Parathyroid adenoma (tissue), 2 donors: ENCODE measurements at regions not wholly inside any gene's neighbourhood (a gene's known extent, or its start where the extent isn't known, plus 50 kb on each side); places are given as distances from the start of the nearest gene placed in this dataset.

Source experiments
- H2AFZ ChIP-seq: fragments of 300-600 bp; sonication (generic); one replicate; pipeline ENCODE4 v1.7.0; 2017; ENCODE audit warnings: antibody characterized with exemption, mild to moderate bottlenecking
- H3K27ac ChIP-seq: fragments of 300-600 bp; sonication (generic); one replicate; pipeline ENCODE4 v1.7.0; 2017
- H3K27me3 ChIP-seq: fragments of 300-600 bp; sonication (generic); one replicate; pipeline ENCODE4 v1.7.0; 2017; ENCODE audit warnings: low read length; ENCODE audit not compliant: control insufficient read depth, insufficient read depth
- H3K36me3 ChIP-seq: fragments of 300-600 bp; sonication (generic); one replicate; pipeline ENCODE4 v1.7.0; 2017; ENCODE audit warnings: low read length; ENCODE audit not compliant: control insufficient read depth, insufficient read depth
- H3K4me1 ChIP-seq: fragments of 300-600 bp; sonication (generic); one replicate; pipeline ENCODE4 v1.7.0; 2017; ENCODE audit warnings: control low read depth
- H3K4me2 ChIP-seq: fragments of 300-600 bp; sonication (generic); one replicate; pipeline ENCODE4 v1.7.0; 2017; ENCODE audit warnings: low read length
- H3K4me3 ChIP-seq: fragments of 300-600 bp; sonication (generic); one replicate; pipeline ENCODE4 v1.7.0; 2017; ENCODE audit warnings: low read depth, low read length
- H3K79me2 ChIP-seq: fragments of 300-600 bp; sonication (generic); one replicate; pipeline ENCODE4 v1.7.0; 2017; ENCODE audit warnings: control low read depth
- H3K9ac ChIP-seq: fragments of 300-600 bp; sonication (generic); one replicate; pipeline ENCODE4 v1.7.0; 2017; ENCODE audit warnings: mild to moderate bottlenecking
- H3K9me3 ChIP-seq: fragments of 300-600 bp; sonication (generic); one replicate; pipeline ENCODE4 v1.7.0; 2017; ENCODE audit warnings: low read length; ENCODE audit not compliant: control insufficient read depth
- TF ChIP-seq, protein P1 (sequence below): fragments of 300-600 bp; sonication (generic); IDR thresholded peaks from one replicate; pipeline ENCODE4 v1.7.0; 2017; ENCODE audit warnings: antibody characterized with exemption, mild to moderate bottlenecking
- donor health status: primary hyperparathyroidism.

DNA sequence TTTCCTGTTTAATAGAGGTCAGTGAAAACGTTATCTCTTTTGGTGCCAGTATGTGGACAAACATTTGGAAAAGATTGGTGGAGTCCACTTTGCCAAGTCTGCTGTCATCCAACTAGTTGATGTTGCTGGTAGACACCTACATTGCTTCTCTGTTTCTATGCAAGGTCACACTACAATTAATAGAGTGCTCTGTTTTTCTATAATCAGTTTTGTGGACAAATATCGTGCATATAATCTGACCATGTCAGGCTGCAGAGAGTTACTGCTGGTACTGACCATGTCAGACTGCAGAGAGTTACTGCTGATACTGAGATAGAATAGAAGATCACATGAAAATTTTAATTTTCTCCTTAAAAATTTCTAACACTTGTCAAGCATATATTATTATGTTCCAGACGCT, 603.3 kb downstream of the TSN start:
- Histone ChIP-seq H3K9ac (no peak overlapping the region), H3K27ac (no peak overlapping the region), H3K27me3 (no peaks in the 10 kb centered on the region), H3K36me3 (no peaks in the 10 kb centered on the region), H3K79me2 (no peaks in the 10 kb centered on the region), H3K9me3 (no peaks in the 10 kb centered on the region), H3K4me3 (no peak overlapping the region), H3K4me2 (no peak overlapping the region), H2AFZ (no peak overlapping the region), H3K4me1 (no peaks in the 10 kb centered on the region)
- TF ChIP-seq, protein P1, sequence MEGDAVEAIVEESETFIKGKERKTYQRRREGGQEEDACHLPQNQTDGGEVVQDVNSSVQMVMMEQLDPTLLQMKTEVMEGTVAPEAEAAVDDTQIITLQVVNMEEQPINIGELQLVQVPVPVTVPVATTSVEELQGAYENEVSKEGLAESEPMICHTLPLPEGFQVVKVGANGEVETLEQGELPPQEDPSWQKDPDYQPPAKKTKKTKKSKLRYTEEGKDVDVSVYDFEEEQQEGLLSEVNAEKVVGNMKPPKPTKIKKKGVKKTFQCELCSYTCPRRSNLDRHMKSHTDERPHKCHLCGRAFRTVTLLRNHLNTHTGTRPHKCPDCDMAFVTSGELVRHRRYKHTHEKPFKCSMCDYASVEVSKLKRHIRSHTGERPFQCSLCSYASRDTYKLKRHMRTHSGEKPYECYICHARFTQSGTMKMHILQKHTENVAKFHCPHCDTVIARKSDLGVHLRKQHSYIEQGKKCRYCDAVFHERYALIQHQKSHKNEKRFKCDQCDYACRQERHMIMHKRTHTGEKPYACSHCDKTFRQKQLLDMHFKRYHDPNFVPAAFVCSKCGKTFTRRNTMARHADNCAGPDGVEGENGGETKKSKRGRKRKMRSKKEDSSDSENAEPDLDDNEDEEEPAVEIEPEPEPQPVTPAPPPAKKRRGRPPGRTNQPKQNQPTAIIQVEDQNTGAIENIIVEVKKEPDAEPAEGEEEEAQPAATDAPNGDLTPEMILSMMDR = no peak

DNA sequence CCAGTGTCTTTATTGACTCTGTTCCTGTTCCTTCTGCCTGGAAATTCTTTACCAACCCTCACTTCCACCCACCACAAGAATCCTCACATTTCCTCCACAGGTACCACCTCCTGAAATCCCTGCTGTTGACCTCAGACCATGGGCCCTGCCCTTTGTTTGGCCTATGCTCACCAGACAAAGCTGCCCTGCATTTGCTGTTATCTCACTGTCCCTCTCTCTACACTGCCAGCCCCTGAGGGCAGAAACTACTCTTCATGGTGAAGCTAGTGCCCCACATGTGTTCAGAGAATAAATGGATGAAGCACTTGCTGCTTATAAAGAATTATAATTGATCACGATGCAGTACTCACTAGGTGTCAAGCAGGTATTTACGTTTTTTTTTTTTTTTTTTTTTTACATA, 608.4 kb downstream of the TSN start:
- H3K27me3 ChIP-seq = no peaks in the 10 kb centered on the region
- H3K9ac ChIP-seq = no peak overlapping the region
- TF ChIP-seq, protein P1 = no peak
- H3K4me2 ChIP-seq = no peak overlapping the region
- no peak overlapping the region for H3K4me3 ChIP-seq
- H3K4me1 ChIP-seq = no peaks in the 10 kb centered on the region
- no peaks in the 10 kb centered on the region for H3K36me3 ChIP-seq
- H3K27ac ChIP-seq = no peak overlapping the region
- no peaks in the 10 kb centered on the region for H3K79me2 ChIP-seq
- no peaks in the 10 kb centered on the region for H3K9me3 ChIP-seq
- no peak overlapping the region for H2AFZ ChIP-seq

DNA sequence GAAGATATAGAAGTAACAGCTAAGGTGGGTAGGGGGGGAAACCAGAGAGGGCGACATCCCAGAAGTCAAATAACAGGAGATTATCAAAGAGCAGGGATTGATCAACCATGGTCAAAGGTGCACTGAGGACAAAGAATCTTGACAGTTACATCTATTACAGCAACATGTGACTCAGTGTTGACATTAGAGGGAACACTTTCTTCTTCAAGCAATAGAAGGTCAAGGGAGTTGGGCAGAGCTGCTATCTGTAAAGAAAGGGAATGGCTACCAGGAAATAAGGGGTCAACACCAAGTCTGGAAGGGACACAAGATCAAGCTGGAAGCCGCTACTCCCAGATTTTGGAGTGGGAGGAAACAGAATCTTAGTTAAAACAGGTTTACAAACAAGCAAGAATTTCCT, 611.0 kb downstream of the TSN start:
- TF ChIP-seq, protein P1 = no peak
- Histone ChIP-seq H3K79me2 (no peaks in the 10 kb centered on the region), H3K4me1 (no peaks in the 10 kb centered on the region), H2AFZ (peak overlapping the region; percentile 43), H3K4me3 (no peak overlapping the region), H3K9me3 (no peaks in the 10 kb centered on the region), H3K9ac (no peak overlapping the region), H3K36me3 (no peaks in the 10 kb centered on the region), H3K27me3 (no peaks in the 10 kb centered on the region), H3K4me2 (no peak overlapping the region), H3K27ac (no peak overlapping the region)

DNA sequence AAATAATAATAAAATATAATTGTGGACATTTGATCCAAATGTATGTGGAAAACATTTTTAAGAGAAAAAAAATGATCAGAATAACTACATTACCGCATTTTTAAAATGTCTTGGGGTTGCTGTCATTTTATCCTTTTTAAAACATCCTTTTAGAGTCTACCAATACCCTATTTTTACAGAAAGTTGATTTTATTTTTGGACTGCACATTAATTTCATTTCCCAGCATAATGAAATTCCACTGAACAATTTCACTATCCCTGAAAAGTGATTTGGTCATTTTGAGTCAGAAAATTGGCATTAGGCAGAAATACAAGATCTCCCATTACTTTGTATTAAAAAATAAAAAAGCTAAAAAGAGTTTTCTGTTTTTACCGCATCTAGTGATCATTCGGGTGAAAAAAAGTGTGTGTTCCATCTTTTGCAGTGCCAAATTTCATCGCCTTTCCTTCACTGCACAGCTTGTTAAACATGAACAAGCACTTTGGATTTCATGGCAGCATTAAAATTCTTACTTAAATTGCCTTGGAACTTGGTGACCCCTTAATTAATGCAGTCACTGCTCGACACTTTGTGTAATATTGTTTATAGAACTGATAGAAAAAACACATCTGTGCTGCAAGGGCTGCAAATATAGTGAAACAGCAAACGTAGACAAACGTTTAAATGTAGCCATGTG, 611.7 kb downstream of the TSN start:
- Histone ChIP-seq H3K4me2 (no peak overlapping the region), H3K9ac (no peak overlapping the region), H3K27me3 (no peaks in the 10 kb centered on the region), H3K4me1 (no peaks in the 10 kb centered on the region), H3K9me3 (no peaks in the 10 kb centered on the region), H3K27ac (no peak overlapping the region), H3K4me3 (no peak overlapping the region), H3K79me2 (no peaks in the 10 kb centered on the region), H2AFZ (no peak overlapping the region), H3K36me3 (no peaks in the 10 kb centered on the region)
- TF ChIP-seq, protein P1 = no peak

DNA sequence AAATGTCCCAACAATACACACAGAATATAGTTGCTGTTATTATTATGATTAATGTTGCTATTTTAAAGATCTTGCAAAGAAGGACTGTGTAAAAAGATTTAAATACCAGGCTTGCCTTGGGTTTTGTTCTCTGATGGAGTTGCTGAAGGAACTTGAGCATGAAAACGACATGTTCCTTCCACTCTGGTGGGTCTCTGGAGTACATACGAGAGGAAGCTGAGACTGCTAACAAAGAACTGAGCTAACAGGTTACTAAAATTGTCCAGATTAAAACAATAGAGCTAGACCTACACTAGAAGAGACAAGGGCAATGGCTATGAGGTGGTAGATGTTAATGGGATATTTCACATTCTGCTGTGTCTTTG, 612.2 kb downstream of the TSN start:
- H3K4me3 ChIP-seq = no peak overlapping the region
- H3K36me3 ChIP-seq = no peaks in the 10 kb centered on the region
- no peaks in the 10 kb centered on the region for H3K79me2 ChIP-seq
- no peak overlapping the region for H3K4me2 ChIP-seq
- TF ChIP-seq, protein P1 = no peak
- H3K4me1 ChIP-seq = no peaks in the 10 kb centered on the region
- no peak overlapping the region for H3K27ac ChIP-seq
- H2AFZ ChIP-seq = no peak overlapping the region
- no peaks in the 10 kb centered on the region for H3K9me3 ChIP-seq
- H3K9ac ChIP-seq = no peak overlapping the region
- no peaks in the 10 kb centered on the region for H3K27me3 ChIP-seq
